NCI-H187 treated with DMSO at 0.1 percent for 48 hours (cell line): ENCODE measurements at regions not wholly inside any gene's neighbourhood (a gene's known extent, or its start where the extent isn't known, plus 50 kb on each side); places are given as distances from the start of the nearest gene placed in this dataset.
"Not testable (repeated sequence)": the region's sequence is repeated elsewhere in the genome, so short reads cannot be mapped to it uniquely, and the experiment has no call there.

Source experiments
- DNase-seq: peaks from one replicate; lab custom pipeline; 2025; lab: John Stamatoyannopoulos, UW

- DNase-seq: no peak
Observed at GRCh38 chr20:4635781-4636180, 50.5 kb upstream of the PRNP start.

- DNase-seq: no peak
Observed at GRCh38 chr20:4635342-4635741, 50.9 kb upstream of the PRNP start.

GRCh38 chr20:4633780-4634179, 52.5 kb upstream of the PRNP start:
- DNase-seq: no peak

- DNase-seq: no peak
Observed at GRCh38 chr20:4633379-4633778, 52.9 kb upstream of the PRNP start.

GRCh38 chr20:4632876-4633275, 53.4 kb upstream of the PRNP start:
- no peak for DNase-seq

- no peak for DNase-seq
Observed at GRCh38 chr20:4626228-4626627, 60.0 kb upstream of the PRNP start.

- DNase-seq: no peak
Observed at GRCh38 chr20:4625687-4626086, 60.6 kb upstream of the PRNP start.

- not testable (repeated sequence) for DNase-seq
Observed at GRCh38 chr20:4624675-4625336, 61.5 kb upstream of the PRNP start.

GRCh38 chr20:4619144-4619543, 67.1 kb upstream of the PRNP start:
- not testable (repeated sequence) for DNase-seq

- no peak for DNase-seq
Observed at GRCh38 chr20:4617484-4617883, 68.8 kb upstream of the PRNP start.

- DNase-seq: no peak
Observed at GRCh38 chr20:4617019-4617418, 69.2 kb upstream of the PRNP start.

- peak; percentile 22 for DNase-seq
Observed at GRCh38 chr20:4613718-4614620, 72.3 kb upstream of the PRNP start.

GRCh38 chr20:4613184-4613583, 73.1 kb upstream of the PRNP start:
- no peak for DNase-seq

GRCh38 chr20:4610871-4611270, 75.4 kb upstream of the PRNP start:
- no peak for DNase-seq

- DNase-seq: no peak
Observed at GRCh38 chr20:4609511-4609910, 76.7 kb upstream of the PRNP start.

- DNase-seq: no peak
Observed at GRCh38 chr20:4608861-4609260, 77.4 kb upstream of the PRNP start.

GRCh38 chr20:4607287-4607713, 79.0 kb upstream of the PRNP start:
- peak; percentile 23 for DNase-seq

GRCh38 chr20:4606051-4606450, 80.2 kb upstream of the PRNP start:
- DNase-seq: no peak

- no peak for DNase-seq
Observed at GRCh38 chr20:4605166-4605565, 81.1 kb upstream of the PRNP start.

- no peak for DNase-seq
Observed at GRCh38 chr20:4604580-4604979, 81.7 kb upstream of the PRNP start.

- no peak for DNase-seq
Observed at GRCh38 chr20:4603724-4604123, 82.5 kb upstream of the PRNP start.

- DNase-seq: no peak
Observed at GRCh38 chr20:4602297-4602631, 84.0 kb upstream of the PRNP start.

- no peak for DNase-seq
Observed at GRCh38 chr20:4601630-4602296, 84.5 kb upstream of the PRNP start.
